NOMO-1 (cell line): ENCODE measurements at regions not wholly inside any gene's neighbourhood (a gene's known extent, or its start where the extent isn't known, plus 50 kb on each side); places are given as distances from the start of the nearest gene placed in this dataset.
"Not testable (repeated sequence)": the region's sequence is repeated elsewhere in the genome, so short reads cannot be mapped to it uniquely, and the experiment has no call there.

Experiments used
- DNase-seq, 2 experiments: peaks; one replicate each; lab custom pipeline; 2025; ENCODE audit not compliant: unreplicated experiment in 2 of 2; lab: John Stamatoyannopoulos, UW

DNA sequence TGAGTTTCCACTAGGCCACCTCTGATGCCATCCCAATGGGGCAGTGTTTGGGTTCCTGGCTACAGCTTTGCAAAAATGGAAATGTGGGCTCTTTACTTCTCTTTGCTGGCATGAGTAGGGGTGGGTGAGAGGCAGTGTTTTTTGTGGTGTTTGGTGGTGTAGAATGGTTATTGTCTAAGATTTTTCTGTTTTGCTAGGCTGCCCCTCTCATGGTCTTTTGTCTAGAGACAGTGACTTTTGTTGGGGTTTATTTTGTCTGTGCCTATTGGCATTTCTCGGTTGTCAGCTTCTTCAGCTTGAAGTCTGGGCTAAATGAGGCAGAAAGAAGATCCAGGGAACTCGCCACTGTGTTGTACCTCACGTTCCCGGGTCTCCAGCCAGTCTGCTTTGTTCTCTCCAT lies 112.1 kb downstream of the CENPF start:
- no peak for DNase-seq

DNA sequence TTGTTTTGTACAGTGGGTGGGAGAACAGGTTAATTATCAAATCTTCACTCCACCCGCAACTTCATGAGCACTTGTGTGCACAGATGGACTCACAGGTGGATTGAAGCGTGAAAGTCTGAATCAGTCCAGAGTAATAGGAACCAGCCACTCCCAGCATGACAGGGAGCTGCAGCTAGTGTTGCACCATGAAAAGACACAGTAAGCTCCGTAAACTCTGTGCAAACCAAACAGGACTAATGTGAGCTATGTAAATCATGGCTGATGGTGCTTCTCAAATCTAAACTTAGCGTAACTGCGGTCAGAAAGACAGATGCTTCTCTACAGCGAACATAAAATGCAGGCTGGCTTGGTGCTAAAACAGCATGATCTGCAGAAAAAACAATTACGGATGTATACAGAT lies 114.4 kb downstream of the CENPF start:
- DNase-seq = no peak

DNA sequence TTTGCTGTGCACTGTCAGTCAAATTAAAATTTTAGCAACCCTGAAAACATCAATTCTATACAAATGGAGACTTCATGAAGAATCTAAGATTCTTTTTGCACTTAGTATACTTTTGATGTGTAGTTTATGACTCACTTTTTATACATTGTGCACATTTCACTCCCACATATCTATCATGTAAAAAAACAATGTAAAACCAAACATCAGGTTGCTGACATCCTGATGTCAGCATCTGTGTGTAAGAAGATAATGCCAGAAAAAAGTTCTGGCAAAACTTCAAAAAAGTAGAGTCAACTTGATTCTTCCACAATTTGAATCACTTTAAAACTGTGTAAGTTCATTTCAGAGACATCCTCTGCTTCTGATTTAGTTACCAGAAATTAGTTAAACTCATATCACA lies 115.7 kb downstream of the CENPF start:
- no peak for DNase-seq

DNA sequence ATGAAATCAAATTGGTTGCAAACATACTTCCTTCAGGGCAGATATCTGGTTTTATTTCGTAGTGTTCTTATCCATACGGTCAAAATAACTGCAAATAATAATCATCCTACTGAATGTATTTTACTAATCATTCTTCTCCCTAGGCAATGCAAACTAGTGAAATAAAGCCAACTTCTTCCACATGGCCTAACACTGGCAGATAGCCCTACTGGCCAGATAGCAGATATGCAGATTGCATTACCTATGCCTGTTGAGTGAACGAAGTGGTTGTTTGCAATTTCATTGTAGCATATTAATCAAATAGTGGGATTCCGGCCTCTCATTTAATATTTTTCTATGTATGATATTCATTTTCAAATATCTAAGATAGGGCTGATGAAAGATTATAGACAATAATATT lies 116.2 kb downstream of the CENPF start:
- DNase-seq = no peak

DNA sequence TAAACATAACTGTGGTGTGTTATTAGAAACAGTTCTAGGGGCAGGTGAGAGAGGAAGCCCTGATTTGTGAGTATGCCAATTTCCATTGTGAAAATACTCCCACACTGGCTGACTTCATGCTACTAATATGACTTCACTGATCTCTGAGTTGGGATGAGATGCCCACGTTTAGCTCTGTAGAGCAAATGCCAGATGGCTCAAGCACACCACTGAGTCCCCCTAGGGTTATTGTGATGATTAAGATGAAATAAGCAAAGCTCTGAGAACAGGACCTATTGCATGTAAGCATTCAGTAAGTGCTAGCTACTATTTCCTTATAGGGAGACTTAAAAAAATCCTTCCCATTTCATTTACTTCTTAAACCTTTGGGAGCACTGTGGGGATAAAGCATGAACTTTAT lies 117.6 kb downstream of the CENPF start:
- no peak for DNase-seq

DNA sequence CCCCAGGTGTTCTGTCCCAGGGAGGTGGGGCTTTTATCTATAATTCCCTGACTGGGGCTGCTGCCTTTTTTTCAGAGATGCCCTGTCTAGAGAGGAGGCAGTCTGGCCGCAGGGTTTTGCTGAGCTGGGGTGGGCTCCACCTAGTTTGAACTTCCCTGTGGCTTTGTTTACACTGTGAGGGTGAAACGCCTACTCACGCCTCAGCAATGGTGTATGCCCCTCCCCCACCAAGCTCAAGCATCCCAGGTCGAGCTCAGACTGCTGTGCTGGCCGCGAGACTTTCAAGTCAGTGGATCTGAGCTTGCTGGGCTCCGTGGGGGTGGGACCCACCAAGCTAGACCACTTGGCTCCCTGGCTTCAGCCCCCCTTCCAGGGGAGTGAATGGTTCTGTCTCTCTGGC lies 124.3 kb downstream of the CENPF start:
- DNase-seq = no peak

DNA sequence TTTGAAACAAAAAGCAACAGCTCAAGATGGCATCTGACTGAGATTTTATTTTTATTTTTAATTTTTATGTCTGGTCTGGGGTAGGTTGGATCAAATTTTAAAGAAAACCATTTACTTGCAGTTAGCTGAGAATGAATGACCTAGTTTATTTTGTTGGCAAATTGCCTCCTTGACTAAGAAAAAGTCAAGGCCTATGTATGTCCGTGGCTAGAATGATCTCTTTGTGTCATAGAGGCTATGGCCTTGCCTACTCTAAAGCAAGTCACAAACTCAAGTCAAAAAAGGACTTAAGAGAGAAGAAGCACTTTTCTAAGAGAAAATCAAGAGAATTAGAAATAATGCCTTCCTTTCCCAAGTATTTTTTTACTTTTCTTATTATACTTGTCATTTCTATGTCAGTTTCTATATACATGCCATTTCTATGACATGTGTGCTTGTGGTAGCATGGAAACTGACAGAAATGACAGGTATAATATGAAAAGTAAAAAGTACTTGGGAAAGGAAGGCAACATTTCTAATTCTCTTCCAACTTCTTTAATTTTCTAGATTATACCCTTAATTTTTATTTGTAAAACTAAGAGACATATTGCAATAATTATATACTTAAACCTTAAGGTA lies 136.7 kb downstream of the CENPF start:
- no peak for DNase-seq

DNA sequence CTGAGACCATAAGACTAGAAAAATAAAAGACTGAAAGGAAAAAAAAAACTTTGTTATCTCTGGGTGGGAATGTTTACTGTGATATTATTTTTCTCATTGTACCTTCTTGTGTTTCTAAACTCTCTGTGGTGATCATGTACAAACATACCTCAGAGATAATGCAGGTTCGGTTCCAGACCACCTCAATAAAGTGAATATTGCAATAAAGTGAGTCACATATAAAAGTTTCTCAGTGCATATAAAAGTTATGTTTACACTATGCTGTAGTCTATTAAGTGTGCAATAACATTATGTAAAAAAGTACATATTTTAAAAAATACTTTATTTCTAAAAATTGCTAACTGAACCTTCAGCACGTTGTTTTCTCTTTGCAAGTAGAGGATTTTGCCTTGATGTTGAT lies 137.5 kb downstream of the CENPF start:
- no peak for DNase-seq

DNA sequence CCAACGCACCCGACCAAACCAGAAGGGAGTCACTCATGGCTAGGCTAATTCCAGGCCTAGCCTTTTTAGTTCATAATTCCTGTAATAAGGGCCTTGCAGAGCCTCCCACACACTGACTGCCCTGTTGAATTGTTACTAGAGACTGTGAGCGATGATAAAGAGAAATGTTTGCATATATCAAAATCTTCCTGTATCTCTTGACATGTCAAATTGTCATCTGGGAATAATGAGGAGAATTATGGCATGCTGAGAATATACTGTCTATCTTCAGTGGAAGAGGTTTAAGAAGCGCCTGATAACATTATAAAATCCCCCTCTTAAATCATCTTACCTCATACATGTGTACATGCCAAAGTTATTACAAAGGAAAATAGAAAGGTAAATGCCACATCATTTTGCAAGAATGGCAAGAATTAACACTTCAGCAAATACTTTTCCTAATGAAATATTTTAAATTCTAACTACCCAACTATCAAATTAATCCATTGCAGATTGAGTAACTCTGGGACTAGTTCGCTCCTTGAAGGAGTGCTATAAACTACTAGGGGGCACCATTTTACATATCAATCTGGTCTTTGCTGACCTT lies 144.1 kb downstream of the CENPF start:
- no peak for DNase-seq

DNA sequence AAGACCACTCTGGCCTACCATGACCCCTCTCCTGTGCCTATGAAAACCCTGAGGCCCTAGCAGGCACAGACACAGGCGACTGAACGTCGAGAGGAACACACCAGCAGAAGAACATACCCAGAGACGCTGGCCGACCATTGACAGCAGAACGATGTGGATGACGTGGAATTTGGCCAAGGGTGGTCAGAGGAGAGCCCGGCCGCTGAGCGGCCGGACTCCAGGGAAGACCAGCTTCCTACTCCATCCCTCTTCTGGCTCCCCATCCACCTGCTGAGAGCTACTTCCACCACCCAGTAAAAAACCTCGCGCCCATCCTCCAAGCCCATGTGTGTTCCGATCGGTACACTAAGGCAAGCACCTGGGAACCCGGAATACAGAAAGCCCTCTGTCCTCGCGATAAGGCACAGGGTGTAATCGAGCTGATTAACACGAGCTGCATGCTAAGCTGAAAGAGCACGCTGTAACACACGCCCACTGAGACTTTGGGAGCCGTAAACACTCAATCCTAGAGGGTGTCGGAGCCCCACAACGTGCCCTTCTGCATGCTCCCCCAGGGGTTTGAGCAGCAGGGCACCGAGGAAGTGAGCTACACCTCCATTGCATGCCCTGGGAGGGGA lies 150.3 kb downstream of the CENPF start:
- DNase-seq = no peak

DNA sequence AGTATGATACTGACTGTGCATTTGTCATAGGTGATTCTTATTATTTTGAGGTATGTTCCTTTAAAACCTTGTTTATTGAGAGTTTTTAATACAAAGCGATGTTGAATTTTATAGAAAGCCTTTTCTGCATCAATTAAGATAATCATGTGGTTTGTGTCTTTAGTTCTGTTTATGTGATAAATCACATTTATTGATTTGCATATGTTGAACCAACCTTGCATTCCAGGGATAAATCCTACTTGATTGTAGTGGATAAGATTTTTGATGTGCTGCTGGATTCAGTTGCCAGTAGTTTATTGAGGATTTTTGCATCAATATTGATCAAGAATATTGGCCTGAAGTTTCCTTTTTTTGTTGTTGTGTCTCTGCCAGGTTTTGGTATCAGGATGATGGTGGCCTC lies 158.0 kb downstream of the CENPF start:
- DNase-seq = no peak

DNA sequence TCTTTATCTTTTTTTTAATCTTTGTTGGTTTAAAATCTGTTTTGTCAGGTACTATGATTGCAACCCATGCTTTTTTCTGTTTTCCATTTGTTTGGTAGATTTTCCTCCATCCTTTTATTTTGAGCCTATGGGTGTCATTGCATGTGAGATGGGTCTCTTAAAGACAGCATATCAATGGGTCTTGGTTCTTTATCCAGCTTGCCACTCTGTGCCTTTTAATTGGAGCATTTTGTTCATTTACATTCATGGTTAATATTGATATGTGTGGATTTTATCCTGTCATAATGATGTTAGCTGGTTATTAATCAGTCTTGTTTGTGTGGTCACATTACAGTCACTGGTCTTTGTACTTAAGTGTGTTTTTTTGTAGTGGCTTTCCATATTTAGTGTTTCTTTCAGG lies 159.9 kb downstream of the CENPF start:
- no peak for DNase-seq

DNA sequence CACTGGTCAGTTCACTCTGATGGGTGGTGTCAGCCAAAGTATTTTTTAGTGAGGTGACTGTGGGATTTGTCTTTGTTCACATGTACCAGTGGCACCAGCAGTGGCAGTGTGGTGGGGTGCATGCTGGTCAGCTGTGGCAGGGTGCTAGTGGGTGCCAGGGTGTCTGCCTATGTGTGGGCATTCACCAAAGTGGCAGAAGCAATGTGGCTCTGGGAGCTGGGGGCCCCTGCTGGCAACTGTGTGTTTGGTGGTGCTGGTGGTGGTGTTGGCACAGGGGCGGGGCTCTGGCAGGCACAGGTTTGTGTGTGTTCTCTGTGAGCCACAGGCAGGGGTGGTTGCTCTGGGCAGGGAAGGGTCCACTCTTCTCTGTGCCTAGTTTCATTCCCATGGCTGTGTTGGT lies 161.5 kb downstream of the CENPF start:
- DNase-seq = no peak

DNA sequence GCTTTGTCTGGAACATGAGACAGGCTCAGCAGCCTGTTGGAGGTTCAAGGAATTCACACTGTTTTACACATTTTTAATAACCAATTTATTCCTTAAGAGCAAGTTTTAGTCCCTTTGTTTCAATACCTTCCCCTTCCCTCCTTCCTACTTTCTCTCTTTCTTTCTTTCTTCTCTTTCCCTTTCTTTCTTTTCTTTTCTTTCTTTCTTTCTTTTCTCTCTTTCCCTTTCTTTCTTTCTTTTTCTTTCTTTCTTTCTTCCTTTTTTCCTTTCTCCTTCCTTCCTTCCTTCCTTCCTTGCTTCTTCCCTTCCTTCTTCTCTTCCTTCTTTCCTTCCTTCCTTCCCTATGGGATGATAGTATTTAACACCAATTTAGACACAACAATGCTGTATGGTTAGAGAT lies 164.2 kb downstream of the CENPF start:
- no peak for DNase-seq

DNA sequence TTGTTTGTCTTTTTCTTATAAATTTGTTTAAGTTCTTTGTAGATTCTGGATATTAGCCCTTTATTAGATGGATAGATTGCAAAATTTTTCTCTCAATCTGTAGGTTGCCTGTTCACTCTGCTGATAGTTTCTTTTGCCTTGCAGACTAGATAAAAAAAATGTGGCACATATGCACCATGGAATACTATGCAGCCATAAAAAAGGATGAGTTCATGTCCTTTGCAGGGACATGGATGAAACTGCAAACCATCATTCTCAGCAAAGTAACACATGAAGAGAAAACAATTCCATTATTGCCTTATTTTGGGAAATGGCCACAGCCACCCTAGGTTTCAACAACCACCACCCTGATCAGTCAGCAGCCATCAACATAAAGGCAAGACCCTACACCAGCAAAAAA lies 166.7 kb downstream of the CENPF start:
- DNase-seq = not testable (repeated sequence)

DNA sequence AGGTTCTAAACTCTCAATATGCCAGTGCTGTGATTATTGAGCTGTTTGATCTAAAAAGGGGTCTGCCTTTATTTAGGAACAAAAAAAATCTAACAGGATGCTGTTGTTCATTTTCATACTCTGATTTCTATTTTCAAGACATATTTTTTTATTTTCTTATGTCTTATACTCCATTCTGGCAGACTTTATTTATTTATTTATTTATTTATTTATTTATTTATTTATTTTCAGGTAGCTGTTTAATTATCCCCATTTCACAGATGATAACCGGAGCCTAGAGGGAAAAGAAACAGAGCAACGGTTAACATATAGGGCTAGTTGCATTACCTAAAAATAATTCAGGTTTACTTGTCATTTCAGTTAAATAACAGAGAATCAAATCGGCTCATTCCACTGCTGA lies 174.4 kb downstream of the CENPF start:
- DNase-seq = no peak

DNA sequence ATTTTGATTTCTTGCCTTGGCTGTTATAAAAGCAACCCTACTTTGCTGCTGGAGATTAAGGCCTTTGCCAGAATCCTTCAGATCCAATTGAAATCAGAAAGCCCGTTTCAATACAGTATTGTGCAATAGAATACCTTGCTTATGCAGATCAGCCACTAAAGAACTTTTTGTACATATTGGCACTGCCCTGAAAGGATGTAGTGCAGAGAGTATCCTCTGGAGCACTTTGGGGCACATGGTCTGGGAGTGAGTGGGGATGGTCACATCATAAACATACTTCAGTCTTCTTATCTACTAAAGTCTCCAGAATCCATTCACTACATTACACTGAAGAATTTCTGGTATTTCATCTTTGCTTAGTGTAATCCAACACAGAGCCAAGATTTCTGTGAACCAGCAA lies 189.0 kb downstream of the CENPF start:
- DNase-seq = no peak

DNA sequence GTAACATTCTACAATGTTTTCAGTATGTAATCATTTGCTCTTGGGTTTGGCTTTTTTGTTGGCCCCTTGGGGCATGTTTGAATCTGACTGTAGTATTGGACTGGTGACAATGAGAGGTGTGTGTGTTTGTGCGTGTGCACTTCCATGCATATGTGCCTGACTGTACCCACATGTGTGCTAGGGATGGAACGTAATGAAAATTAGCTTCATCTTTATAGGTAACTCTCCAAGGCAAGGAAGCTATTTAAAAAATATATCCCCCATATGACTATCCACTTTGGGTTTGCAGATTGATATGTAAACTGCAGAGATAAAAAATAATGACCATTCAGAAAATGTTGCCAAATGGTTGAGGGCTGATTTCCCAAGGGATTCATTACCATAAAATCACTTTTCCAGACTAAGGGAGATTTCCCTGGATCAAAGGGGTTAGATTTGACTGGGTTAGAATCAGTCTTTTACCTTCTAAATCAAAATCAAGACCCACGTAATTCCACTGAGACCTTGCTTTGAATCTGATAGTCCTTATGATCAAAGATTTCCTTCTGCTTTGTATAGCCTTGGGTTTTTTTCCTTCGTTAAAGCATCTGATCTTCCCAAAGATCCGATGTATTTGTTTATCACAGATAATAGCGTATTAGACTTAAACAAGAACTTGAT lies 189.7 kb downstream of the CENPF start:
- DNase-seq = no peak

DNA sequence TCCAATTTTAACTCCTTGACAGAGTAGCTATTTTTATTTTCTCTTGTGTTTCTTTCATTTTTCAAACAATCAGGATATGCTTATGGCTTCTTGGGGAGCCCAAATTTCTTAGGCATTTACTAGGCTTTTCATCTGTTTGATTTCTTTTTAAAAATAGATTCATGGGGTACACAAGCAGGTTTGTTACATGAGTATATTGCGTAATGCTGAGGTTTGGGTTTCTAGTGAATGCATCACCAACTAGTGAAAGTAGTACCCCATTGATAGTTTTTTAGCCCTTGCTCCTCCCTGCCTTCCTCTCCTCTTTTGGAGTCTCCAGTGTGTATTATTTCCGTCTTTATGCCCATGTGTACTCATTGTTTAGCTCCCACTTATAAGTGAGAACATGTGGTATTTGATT lies 190.7 kb downstream of the CENPF start:
- DNase-seq = no peak

DNA sequence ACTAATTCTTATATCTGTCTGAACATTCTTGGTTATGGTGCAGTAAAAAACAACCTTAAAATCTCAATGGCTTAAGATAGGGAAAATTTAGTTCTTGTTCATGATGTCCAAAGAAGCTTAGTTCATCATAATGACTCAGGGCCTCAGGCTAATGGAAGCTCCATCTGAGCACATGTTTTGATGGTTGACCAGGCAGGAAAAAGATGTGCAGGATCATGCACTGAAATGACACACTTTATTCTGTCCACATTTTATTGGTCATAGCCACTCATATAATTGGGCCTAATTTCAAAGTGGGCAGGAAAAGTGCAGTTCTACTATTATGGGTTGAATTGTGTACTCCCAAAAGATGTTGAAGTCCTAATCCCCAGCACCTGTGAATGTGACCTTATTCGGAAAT lies 198.2 kb downstream of the CENPF start:
- no peak for DNase-seq

DNA sequence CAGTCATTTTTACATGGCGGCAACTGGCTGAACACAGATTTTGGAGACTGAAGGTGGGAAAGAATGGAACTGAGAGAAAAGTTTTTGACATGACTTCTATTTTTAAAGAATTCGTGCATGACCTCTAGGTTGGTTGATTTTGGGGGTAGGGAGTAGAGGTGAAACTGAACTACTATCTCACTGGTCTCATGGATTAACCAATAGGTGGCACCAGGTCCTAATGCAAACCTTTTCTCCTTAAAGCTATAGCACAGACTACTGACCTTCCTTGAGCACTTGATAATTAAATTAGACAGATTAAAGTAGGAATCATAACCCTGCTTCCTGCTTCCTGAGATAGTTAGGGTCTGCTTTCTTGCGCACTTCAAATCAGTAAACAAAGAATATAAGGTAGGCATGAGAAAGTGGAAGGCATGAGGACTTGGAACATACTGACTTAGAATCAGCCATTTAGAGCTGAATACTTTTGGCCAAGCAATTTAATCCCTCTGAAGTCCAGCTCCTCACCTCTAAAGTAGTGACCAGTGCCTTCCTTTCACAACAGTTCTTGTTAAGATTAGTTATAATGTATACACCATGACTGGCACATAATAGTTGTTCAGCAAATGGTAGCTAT lies 206.0 kb downstream of the CENPF start:
- no peak for DNase-seq

DNA sequence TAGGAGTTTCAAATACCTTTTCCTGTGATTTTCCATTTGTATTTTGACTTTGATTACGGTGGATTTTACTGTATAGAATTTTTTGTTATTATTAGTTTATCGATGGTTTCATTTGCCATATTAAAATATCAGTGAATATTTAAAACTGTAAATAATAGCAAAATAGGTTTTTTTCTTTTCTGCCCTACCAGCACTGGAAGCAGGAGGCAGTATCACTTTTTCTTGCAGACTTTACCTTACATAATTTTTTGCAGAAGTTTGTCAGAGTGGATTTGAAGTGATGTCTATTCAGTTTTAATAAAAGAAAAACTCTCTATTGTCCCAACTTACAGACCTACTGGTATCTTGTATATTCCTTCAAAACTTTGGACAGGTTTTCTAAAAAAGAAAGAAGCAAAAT lies 213.6 kb downstream of the CENPF start:
- DNase-seq = no peak
